OCI-LY3 (cell line): ENCODE measurements at regions not wholly inside any gene's neighbourhood (a gene's known extent, or its start where the extent isn't known, plus 50 kb on each side); places are given as distances from the start of the nearest gene placed in this dataset.

Source experiments
- H2AFZ ChIP-seq: fragments of 200-600, 300-600 bp; shearing (Covaris generic); 2 replicates; pipeline ENCODE4 v1.6.0; 2014; ENCODE audit warnings: antibody characterized with exemption, low read depth, low read length
- H3K27ac ChIP-seq: fragments of 200-600, 300-600 bp; sonication (generic); 2 replicates; pipeline ENCODE4 v1.5.1; 2014; ENCODE audit warnings: mild to moderate bottlenecking, low read length, moderate library complexity, mixed read lengths
- H3K27me3 ChIP-seq: fragments of 200-600, 300-600 bp; sonication (generic); 2 replicates; pipeline ENCODE4 v1.6.1; 2014; ENCODE audit warnings: low read depth, low read length, mixed read lengths
- H3K36me3 ChIP-seq: fragments of 200-600, 300-600 bp; sonication (generic); replicated peaks from 2 replicates; pipeline ENCODE3; 2014; ENCODE audit warnings: low read depth, low read length, mixed read lengths
- H3K4me1 ChIP-seq: fragments of 300-600, 200-600 bp; sonication (generic); 2 replicates; pipeline ENCODE4 v1.6.1; 2014; ENCODE audit warnings: low read length, mixed read lengths
- H3K4me2 ChIP-seq: fragments of 200-600, 300-600 bp; sonication (generic); 2 replicates; pipeline ENCODE4 v1.6.1; 2014; ENCODE audit warnings: low read length, mixed read lengths
- H3K4me3 ChIP-seq: fragments of 300-600, 200-600 bp; sonication (generic); 2 replicates; pipeline ENCODE4 v1.5.1; 2014; ENCODE audit warnings: antibody characterized with exemption, mild to moderate bottlenecking, low read length, moderate library complexity
- H3K79me2 ChIP-seq: fragments of 300-600, 200-600 bp; shearing (Covaris generic); 2 replicates; pipeline ENCODE4 v1.6.1; 2014; ENCODE audit warnings: mild to moderate bottlenecking, low read length, mixed read lengths
- H3K9ac ChIP-seq: fragments of 300-600, 200-600 bp; shearing (Covaris generic); 2 replicates; pipeline ENCODE4 v1.6.0; 2014; ENCODE audit warnings: mild to moderate bottlenecking, low read length, moderate library complexity
- H3K9me3 ChIP-seq: fragments of 200-600, 300-600 bp; shearing (Covaris generic); 2 replicates; pipeline ENCODE4 v1.6.1; 2014; ENCODE audit warnings: low read length, mixed read lengths; ENCODE audit not compliant: insufficient read depth
- H4K20me1 ChIP-seq: fragments of 200-600, 300-600 bp; sonication (generic); 2 replicates; pipeline ENCODE4 v1.6.1; 2016; ENCODE audit warnings: low read length, mixed read lengths; ENCODE audit not compliant: insufficient read depth
- CTCF ChIP-seq: fragments of 200-600, 300-600 bp; sonication (generic); IDR thresholded peaks from 2 replicates; pipeline ENCODE4 v1.5.1; 2014; ENCODE audit warnings: antibody characterized with exemption, low read length, low read depth
- EZH2phosphoT487 ChIP-seq: fragments of 200-600 bp; shearing (Covaris generic); IDR thresholded peaks from 2 replicates; pipeline ENCODE4 v1.6.1; 2018; ENCODE audit warnings: antibody characterized with exemption, mixed run types, low read depth

DNA sequence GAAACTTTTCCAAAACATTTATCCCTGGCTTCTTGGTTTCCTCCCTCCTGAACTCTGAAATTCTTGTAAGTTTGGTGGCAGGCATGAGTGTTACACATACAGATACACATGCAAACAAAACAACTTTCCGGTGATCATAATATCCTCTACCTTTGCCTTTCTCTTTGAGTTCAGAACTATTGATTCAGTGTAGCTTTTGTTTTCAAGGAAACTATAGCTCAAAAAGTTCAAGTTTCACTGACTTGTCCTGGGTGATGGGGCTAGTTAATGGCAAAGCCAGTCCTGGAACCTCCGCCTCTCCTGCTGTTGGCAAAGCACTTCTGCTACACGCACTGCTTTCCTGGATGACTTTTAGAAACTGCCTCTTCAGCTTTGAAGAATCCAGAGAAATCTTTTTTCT is 177.3 kb upstream of the FAT1 start:
- H3K36me3 ChIP-seq, result no peaks in the 10 kb centered on the region
- no peak overlapping the region for H3K4me2 ChIP-seq
- H3K27ac ChIP-seq, result no peak overlapping the region
- H3K27me3 ChIP-seq, result no peaks in the 10 kb centered on the region
- H3K9ac ChIP-seq, result no peak overlapping the region
- H2AFZ ChIP-seq, result no peak overlapping the region
- no peaks in the 10 kb centered on the region for H3K79me2 ChIP-seq
- H4K20me1 ChIP-seq, result no peaks in the 10 kb centered on the region
- no peaks in the 10 kb centered on the region for H3K9me3 ChIP-seq
- TF ChIP-seq EZH2phosphoT487 (no peak), CTCF (no peak)
- H3K4me1 ChIP-seq, result no peaks in the 10 kb centered on the region
- H3K4me3 ChIP-seq, result no peak overlapping the region

- Histone ChIP-seq H4K20me1 (no peaks in the 10 kb centered on the region), H2AFZ (no peak overlapping the region), H3K4me1 (no peaks in the 10 kb centered on the region), H3K9me3 (no peaks in the 10 kb centered on the region), H3K9ac (no peak overlapping the region), H3K27me3 (no peaks in the 10 kb centered on the region), H3K4me2 (no peak overlapping the region), H3K4me3 (no peak overlapping the region), H3K79me2 (no peaks in the 10 kb centered on the region), H3K36me3 (no peaks in the 10 kb centered on the region), H3K27ac (no peak overlapping the region)
- TF ChIP-seq CTCF (no peak), EZH2phosphoT487 (no peak)
These were observed 178.2 kb upstream of the FAT1 start for GRCh38 chr4:186901850-186902249.

GRCh38 chr4:186902361-186902760 is 178.7 kb upstream of the FAT1 start:
- H4K20me1 ChIP-seq, result no peaks in the 10 kb centered on the region
- no peak overlapping the region for H2AFZ ChIP-seq
- TF ChIP-seq CTCF (no peak), EZH2phosphoT487 (no peak)
- no peak overlapping the region for H3K4me3 ChIP-seq
- H3K36me3 ChIP-seq, result no peaks in the 10 kb centered on the region
- no peaks in the 10 kb centered on the region for H3K79me2 ChIP-seq
- no peaks in the 10 kb centered on the region for H3K4me1 ChIP-seq
- H3K9me3 ChIP-seq, result no peaks in the 10 kb centered on the region
- H3K27ac ChIP-seq, result no peak overlapping the region
- H3K27me3 ChIP-seq, result no peaks in the 10 kb centered on the region
- no peak overlapping the region for H3K9ac ChIP-seq
- H3K4me2 ChIP-seq, result no peak overlapping the region

- Histone ChIP-seq H2AFZ (no peak overlapping the region), H3K9me3 (no peaks in the 10 kb centered on the region), H3K27ac (no peak overlapping the region), H3K4me2 (no peak overlapping the region), H3K4me1 (no peaks in the 10 kb centered on the region), H3K9ac (no peak overlapping the region), H4K20me1 (no peaks in the 10 kb centered on the region), H3K27me3 (no peaks in the 10 kb centered on the region), H3K36me3 (no peaks in the 10 kb centered on the region), H3K4me3 (no peak overlapping the region), H3K79me2 (no peaks in the 10 kb centered on the region)
- no peak for TF ChIP-seq CTCF
- no peak for TF ChIP-seq EZH2phosphoT487
These were observed 180.4 kb upstream of the FAT1 start for GRCh38 chr4:186904101-186904500.
